ENCODE measurements at regions not wholly inside any gene's neighbourhood (a gene's known extent, or its start where the extent isn't known, plus 50 kb on each side); places are given as distances from the start of the nearest gene placed in this dataset.

DNA sequence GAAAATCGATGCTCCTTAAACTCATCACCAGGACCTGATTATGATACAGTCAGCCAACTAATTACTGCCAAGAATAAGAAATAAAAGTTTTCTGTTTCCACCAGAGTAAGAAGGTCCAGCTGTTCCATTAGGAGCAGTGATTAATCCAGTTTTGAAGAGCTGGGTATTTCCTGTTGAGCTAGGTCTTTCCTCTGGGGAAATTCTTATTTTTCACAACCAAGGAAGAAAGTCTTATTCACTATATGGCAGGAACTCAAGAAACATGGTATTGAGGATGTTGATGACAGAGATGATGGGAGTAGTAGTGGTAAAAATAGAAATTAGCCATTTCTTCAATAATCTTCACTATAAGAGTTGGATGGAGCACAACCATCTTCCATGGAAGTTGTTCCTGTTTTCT is 374.6 kb upstream of the RUNX1 start:
- Histone ChIP-seq H3K4me2 (no peak overlapping the region), H3K27ac (ENCODE audit: low read depth in 2 of 2, low read length in 1 of 2) (no peak overlapping the region), H2AFZ (ENCODE audit: low read depth) (no peak overlapping the region), H3K79me2 (ENCODE audit: insufficient read depth) (no peaks in the 10 kb centered on the region), H3K4me1 (ENCODE audit: control insufficient read depth in 1 of 2, insufficient read depth in 2 of 2, low read depth in 1 of 2, low read length in 1 of 2) (peaks cover 0 to 2% of the 10 kb centered on the region in 2 experiments; a peak in 2 of 4 replicates), H3F3A (replicated peaks; ENCODE audit: insufficient read depth) (peaks cover 9% of the 10 kb centered on the region), H3K4me3 (ENCODE audit: low read depth in 2 of 2, low read length in 1 of 2) (no peak overlapping the region), H4K20me1 (ENCODE audit: insufficient read depth) (no peaks in the 10 kb centered on the region), H3K9me2 (no peaks in the 10 kb centered on the region), H3K36me3 (replicated peaks in 1 of 2; ENCODE audit: control insufficient read depth in 1 of 2, insufficient read depth in 2 of 2, low read length in 1 of 2) (no peaks in the 10 kb centered on the region), H3K9me3 (peaks cover 3% of the 10 kb centered on the region; the same call in 1 of the 2 replicates), H3K27me3 (ENCODE audit: insufficient read depth) (no peaks in the 10 kb centered on the region), H3K9ac (no peak overlapping the region)
- POLR2A ChIA-PET, result interaction anchor here (0.7 kb wide), 1 partner anchor 542 kb away, joined by 3 read pairs; no protein-coding TSS in a partner anchor
- CTCF ChIA-PET, result interaction anchor here (0.9 kb wide), 1 partner anchor 736 kb away, joined by 3 read pairs; no protein-coding TSS in a partner anchor
- DNase-seq, result no peak
- 32% methylated on average over 1 of the region's 1 CpG for WGBS (ENCODE audit: low lambda C conversion rate)
- TF ChIP-seq RCOR1 (IDR thresholded peaks at IDR 0.05; ENCODE audit: low read length), result no peak
- no peak for TF ChIP-seq EP300 (IDR thresholded peaks at IDR 0.05; ENCODE audit: borderline replicate concordance in 1 of 2, low read depth in 1 of 2, low read length in 1 of 2)
- TF ChIP-seq EZH2phosphoT487 (IDR thresholded peaks at IDR 0.05; ENCODE audit: borderline replicate concordance, low read depth), result no peak

DNA sequence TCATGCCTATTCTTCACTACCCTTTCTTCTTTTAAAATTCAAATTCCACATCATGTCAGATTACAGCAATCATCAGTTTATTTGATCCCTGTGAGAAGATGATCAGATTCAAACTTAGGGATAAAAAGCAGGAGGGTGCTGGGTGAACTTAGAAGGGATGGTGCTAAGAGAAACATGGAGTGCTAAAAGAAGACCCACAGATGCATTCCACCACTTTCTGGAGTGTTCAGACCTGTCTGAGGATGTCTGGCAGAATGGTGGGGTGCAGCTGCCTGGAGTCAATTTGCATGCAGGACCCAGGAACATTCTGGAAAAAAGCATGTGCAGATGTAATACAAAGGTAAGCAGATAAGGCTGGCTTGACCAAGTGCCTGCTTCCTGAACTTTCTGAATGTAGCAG is 372.9 kb upstream of the RUNX1 start:
- H3K4me3 ChIP-seq (ENCODE audit: low read depth in 2 of 2, low read length in 1 of 2), result no peak overlapping the region
- H3K27ac ChIP-seq (ENCODE audit: low read depth in 2 of 2, low read length in 1 of 2), result no peak overlapping the region
- H3K79me2 ChIP-seq (ENCODE audit: insufficient read depth), result no peaks in the 10 kb centered on the region
- no peak for DNase-seq
- POLR2A ChIA-PET, result no interaction called here
- H3K9me3 ChIP-seq, result peaks cover 3% of the 10 kb centered on the region; the same call in 1 of the 2 replicates
- H3K4me1 ChIP-seq (ENCODE audit: control insufficient read depth in 1 of 2, insufficient read depth in 2 of 2, low read depth in 1 of 2, low read length in 1 of 2), result no peaks in the 10 kb centered on the region
- CTCF ChIA-PET, result no interaction called here
- H3K27me3 ChIP-seq (ENCODE audit: insufficient read depth), result no peaks in the 10 kb centered on the region
- H4K20me1 ChIP-seq (ENCODE audit: insufficient read depth), result no peaks in the 10 kb centered on the region
- peaks cover 9% of the 10 kb centered on the region for H3F3A ChIP-seq (replicated peaks; ENCODE audit: insufficient read depth)
- no peak overlapping the region for H3K9ac ChIP-seq
- no peaks in the 10 kb centered on the region for H3K36me3 ChIP-seq (replicated peaks in 1 of 2; ENCODE audit: control insufficient read depth in 1 of 2, insufficient read depth in 2 of 2, low read length in 1 of 2)
- no peaks in the 10 kb centered on the region for H3K9me2 ChIP-seq
- no peak overlapping the region for H3K4me2 ChIP-seq
- H2AFZ ChIP-seq (ENCODE audit: low read depth), result no peak overlapping the region
- TF ChIP-seq YY1 (IDR thresholded peaks at IDR 0.05; ENCODE audit: low read depth) (no peak), TAF1 (IDR thresholded peaks at IDR 0.05; ENCODE audit: borderline replicate concordance, low read depth, low read length) (no peak), ELF1 (IDR thresholded peaks at IDR 0.05) (no peak), NFIC (IDR thresholded peaks at IDR 0.05; ENCODE audit: borderline replicate concordance) (no peak), SIN3A (IDR thresholded peaks at IDR 0.05; ENCODE audit: borderline replicate concordance, low read depth, low read length) (no peak), RAD21 (IDR thresholded peaks at IDR 0.05; ENCODE audit: low read length) (no peak), GATA2 (CRISPR knock-in tag; IDR thresholded peaks at IDR 0.05) (no peak), POLR2AphosphoS5 (IDR thresholded peaks at IDR 0.05; ENCODE audit: low read depth, low read length) (no peak), FOXJ3 (CRISPR knock-in tag; IDR thresholded peaks at IDR 0.05) (no peak), RFX5 (IDR thresholded peaks at IDR 0.05; ENCODE audit: low read length) (no peak), CHD2 (IDR thresholded peaks at IDR 0.05; ENCODE audit: low read length, partially characterized antibody) (no peak)
- TF ChIP-seq, protein P1, sequence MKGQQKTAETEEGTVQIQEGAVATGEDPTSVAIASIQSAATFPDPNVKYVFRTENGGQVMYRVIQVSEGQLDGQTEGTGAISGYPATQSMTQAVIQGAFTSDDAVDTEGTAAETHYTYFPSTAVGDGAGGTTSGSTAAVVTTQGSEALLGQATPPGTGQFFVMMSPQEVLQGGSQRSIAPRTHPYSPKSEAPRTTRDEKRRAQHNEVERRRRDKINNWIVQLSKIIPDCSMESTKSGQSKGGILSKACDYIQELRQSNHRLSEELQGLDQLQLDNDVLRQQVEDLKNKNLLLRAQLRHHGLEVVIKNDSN (IDR thresholded peaks at IDR 0.05; ENCODE audit: borderline replicate concordance, low read depth), result no peak
- TF ChIP-seq, protein P2, sequence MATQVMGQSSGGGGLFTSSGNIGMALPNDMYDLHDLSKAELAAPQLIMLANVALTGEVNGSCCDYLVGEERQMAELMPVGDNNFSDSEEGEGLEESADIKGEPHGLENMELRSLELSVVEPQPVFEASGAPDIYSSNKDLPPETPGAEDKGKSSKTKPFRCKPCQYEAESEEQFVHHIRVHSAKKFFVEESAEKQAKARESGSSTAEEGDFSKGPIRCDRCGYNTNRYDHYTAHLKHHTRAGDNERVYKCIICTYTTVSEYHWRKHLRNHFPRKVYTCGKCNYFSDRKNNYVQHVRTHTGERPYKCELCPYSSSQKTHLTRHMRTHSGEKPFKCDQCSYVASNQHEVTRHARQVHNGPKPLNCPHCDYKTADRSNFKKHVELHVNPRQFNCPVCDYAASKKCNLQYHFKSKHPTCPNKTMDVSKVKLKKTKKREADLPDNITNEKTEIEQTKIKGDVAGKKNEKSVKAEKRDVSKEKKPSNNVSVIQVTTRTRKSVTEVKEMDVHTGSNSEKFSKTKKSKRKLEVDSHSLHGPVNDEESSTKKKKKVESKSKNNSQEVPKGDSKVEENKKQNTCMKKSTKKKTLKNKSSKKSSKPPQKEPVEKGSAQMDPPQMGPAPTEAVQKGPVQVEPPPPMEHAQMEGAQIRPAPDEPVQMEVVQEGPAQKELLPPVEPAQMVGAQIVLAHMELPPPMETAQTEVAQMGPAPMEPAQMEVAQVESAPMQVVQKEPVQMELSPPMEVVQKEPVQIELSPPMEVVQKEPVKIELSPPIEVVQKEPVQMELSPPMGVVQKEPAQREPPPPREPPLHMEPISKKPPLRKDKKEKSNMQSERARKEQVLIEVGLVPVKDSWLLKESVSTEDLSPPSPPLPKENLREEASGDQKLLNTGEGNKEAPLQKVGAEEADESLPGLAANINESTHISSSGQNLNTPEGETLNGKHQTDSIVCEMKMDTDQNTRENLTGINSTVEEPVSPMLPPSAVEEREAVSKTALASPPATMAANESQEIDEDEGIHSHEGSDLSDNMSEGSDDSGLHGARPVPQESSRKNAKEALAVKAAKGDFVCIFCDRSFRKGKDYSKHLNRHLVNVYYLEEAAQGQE (IDR thresholded peaks at IDR 0.05; ENCODE audit: low read depth, low read length), result no peak
- TF ChIP-seq, protein P3, sequence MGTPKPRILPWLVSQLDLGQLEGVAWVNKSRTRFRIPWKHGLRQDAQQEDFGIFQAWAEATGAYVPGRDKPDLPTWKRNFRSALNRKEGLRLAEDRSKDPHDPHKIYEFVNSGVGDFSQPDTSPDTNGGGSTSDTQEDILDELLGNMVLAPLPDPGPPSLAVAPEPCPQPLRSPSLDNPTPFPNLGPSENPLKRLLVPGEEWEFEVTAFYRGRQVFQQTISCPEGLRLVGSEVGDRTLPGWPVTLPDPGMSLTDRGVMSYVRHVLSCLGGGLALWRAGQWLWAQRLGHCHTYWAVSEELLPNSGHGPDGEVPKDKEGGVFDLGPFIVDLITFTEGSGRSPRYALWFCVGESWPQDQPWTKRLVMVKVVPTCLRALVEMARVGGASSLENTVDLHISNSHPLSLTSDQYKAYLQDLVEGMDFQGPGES (IDR thresholded peaks at IDR 0.05; ENCODE audit: low read depth, low read length), result no peak
- TF ChIP-seq, protein P4, sequence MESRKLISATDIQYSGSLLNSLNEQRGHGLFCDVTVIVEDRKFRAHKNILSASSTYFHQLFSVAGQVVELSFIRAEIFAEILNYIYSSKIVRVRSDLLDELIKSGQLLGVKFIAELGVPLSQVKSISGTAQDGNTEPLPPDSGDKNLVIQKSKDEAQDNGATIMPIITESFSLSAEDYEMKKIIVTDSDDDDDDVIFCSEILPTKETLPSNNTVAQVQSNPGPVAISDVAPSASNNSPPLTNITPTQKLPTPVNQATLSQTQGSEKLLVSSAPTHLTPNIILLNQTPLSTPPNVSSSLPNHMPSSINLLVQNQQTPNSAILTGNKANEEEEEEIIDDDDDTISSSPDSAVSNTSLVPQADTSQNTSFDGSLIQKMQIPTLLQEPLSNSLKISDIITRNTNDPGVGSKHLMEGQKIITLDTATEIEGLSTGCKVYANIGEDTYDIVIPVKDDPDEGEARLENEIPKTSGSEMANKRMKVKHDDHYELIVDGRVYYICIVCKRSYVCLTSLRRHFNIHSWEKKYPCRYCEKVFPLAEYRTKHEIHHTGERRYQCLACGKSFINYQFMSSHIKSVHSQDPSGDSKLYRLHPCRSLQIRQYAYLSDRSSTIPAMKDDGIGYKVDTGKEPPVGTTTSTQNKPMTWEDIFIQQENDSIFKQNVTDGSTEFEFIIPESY (IDR thresholded peaks at IDR 0.05; ENCODE audit: borderline replicate concordance, low read depth), result no peak
- TF ChIP-seq, protein P5, sequence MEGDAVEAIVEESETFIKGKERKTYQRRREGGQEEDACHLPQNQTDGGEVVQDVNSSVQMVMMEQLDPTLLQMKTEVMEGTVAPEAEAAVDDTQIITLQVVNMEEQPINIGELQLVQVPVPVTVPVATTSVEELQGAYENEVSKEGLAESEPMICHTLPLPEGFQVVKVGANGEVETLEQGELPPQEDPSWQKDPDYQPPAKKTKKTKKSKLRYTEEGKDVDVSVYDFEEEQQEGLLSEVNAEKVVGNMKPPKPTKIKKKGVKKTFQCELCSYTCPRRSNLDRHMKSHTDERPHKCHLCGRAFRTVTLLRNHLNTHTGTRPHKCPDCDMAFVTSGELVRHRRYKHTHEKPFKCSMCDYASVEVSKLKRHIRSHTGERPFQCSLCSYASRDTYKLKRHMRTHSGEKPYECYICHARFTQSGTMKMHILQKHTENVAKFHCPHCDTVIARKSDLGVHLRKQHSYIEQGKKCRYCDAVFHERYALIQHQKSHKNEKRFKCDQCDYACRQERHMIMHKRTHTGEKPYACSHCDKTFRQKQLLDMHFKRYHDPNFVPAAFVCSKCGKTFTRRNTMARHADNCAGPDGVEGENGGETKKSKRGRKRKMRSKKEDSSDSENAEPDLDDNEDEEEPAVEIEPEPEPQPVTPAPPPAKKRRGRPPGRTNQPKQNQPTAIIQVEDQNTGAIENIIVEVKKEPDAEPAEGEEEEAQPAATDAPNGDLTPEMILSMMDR (IDR thresholded peaks at IDR 0.05), result no peak

All from SK-N-SH (cell line).